Left renal pelvis (tissue), 4 donors: ENCODE measurements at regions not wholly inside any gene's neighbourhood (a gene's known extent, or its start where the extent isn't known, plus 50 kb on each side); places are given as distances from the start of the nearest gene placed in this dataset.
"Not testable (repeated sequence)": the region's sequence is repeated elsewhere in the genome, so short reads cannot be mapped to it uniquely, and the experiment has no call there.

Experiments used
- DNase-seq, 4 donors: peaks; one replicate each; pipeline ENCODE4 v3.0.0-alpha.2; 2013; ENCODE audit warnings: low read depth in 4 of 4, low spot score in 3 of 4

- no peak for DNase-seq
Measured at GRCh38 chr5:152688561-152689249, 283.6 kb upstream of the NMUR2 start.

- DNase-seq: peak in 2 of 4 donors; percentile 24
Measured at GRCh38 chr5:152689250-152689711, 284.2 kb upstream of the NMUR2 start.

GRCh38 chr5:152694231-152694630 is 289.2 kb upstream of the NMUR2 start:
- no peak for DNase-seq

- DNase-seq: no peak
Measured at GRCh38 chr5:152701305-152701949, 296.3 kb upstream of the NMUR2 start.

GRCh38 chr5:152704286-152704685 is 299.2 kb upstream of the NMUR2 start:
- DNase-seq: no peak

GRCh38 chr5:152711801-152712388 is 306.8 kb upstream of the NMUR2 start:
- DNase-seq: no peak

GRCh38 chr5:152717393-152717792 is 312.3 kb upstream of the NMUR2 start:
- no peak for DNase-seq

- DNase-seq: no peak
Measured at GRCh38 chr5:152723482-152723881, 318.4 kb upstream of the NMUR2 start.

- no peak for DNase-seq
Measured at GRCh38 chr5:152730176-152730575, 325.1 kb upstream of the NMUR2 start.

GRCh38 chr5:152736906-152737305 is 331.8 kb upstream of the NMUR2 start:
- no peak for DNase-seq

GRCh38 chr5:152739916-152740315 is 334.8 kb upstream of the NMUR2 start:
- no peak for DNase-seq

GRCh38 chr5:152741126-152741525 is 336.0 kb upstream of the NMUR2 start:
- not testable (repeated sequence) for DNase-seq

GRCh38 chr5:152787709-152788217 is 382.7 kb upstream of the NMUR2 start:
- DNase-seq: not testable (repeated sequence)

- DNase-seq: no peak
Measured at GRCh38 chr5:152801886-152802285, 396.8 kb upstream of the NMUR2 start.

GRCh38 chr5:152804179-152804578 is 399.1 kb upstream of the NMUR2 start:
- no peak for DNase-seq

- DNase-seq: no peak
Measured at GRCh38 chr5:152811988-152812387, 406.9 kb upstream of the NMUR2 start.

- no peak for DNase-seq
Measured at GRCh38 chr5:152813526-152813925, 408.4 kb upstream of the NMUR2 start.

- DNase-seq: no peak
Measured at GRCh38 chr5:152819891-152820290, 414.8 kb upstream of the NMUR2 start.

GRCh38 chr5:152824316-152824715 is 419.2 kb upstream of the NMUR2 start:
- DNase-seq: no peak

GRCh38 chr5:152838241-152838786 is 433.2 kb upstream of the NMUR2 start:
- no peak for DNase-seq

GRCh38 chr5:152844713-152845112 is 439.6 kb upstream of the NMUR2 start:
- no peak for DNase-seq
